K562 (cell line): ENCODE measurements at regions not wholly inside any gene's neighbourhood (a gene's known extent, or its start where the extent isn't known, plus 50 kb on each side); places are given as distances from the start of the nearest gene placed in this dataset.

Source experiments
- ATAC-seq: fragments of 200-7000 bp; cut with Tn5 transposase; 3 replicates; pipeline ENCODE4 v1.9.1; 2020; ENCODE audit warnings: moderate library complexity
- BruUV-seq: library from RNA; stranded (reverse); fragments of 400-500 nt; replicated peaks from 2 replicates; lab custom pipeline; 2021; lab: Mats Ljungman, UMichigan
- CTCF ChIA-PET: fragments of 300-600 bp; formaldehyde crosslinking; extraction: SDS; loops from one replicate; lab custom pipeline; 2021; ENCODE audit warnings: low intra/inter-chr PET ratio; lab: Yijun Ruan, JAX
- POLR2A ChIA-PET: fragments of 300-600, 350-650 bp; sonication (Branson Sonifier 250); formaldehyde crosslinking; extraction: SDS; loops from one replicate; lab custom pipeline; 2021; ENCODE audit warnings: antibody characterized with exemption, inconsistent platforms; lab: Yijun Ruan, JAX
- DNase-seq, 4 experiments: peaks; one replicate each; pipeline versions ENCODE4 v3.0.0 to v3.0.0-alpha.2; 2011 to 2018; ENCODE audit warnings: low spot score in 3 of 4, mixed read lengths in 3 of 4; ENCODE audit errors: extremely low read depth in 1 of 4
- FAIRE-seq: peaks from 2 replicates; lab custom pipeline; 2011; peaks lifted over from hg19 to GRCh38; lab: Jason Lieb, UNC
- H2AFZ ChIP-seq: 2 replicates; pipeline ENCODE4 v1.6.0; 2011; ENCODE audit warnings: low read depth, low read length, control low read depth, inconsistent platforms
- H3K27ac ChIP-seq: fragments of 200-600 bp; 3 replicates; pipeline ENCODE4 v1.8.0; 2011; ENCODE audit warnings: low read depth, mild to moderate bottlenecking, control low read depth, inconsistent platforms, low read length, moderate library complexity, mixed read lengths; ENCODE audit errors: extremely low read depth
- H3K27me3 ChIP-seq, 2 experiments: fragments of 300-600 bp in 1 of 2; 2 replicates in 1 of 2; 3 replicates in 1 of 2; pipeline versions ENCODE4 v1.6.0 to v1.8.0; 2011; ENCODE audit warnings: inconsistent platforms in 2 of 2, low read length in 2 of 2, mild to moderate bottlenecking in 1 of 2, mixed read lengths in 1 of 2, moderate library complexity in 1 of 2; ENCODE audit not compliant: control insufficient read depth in 2 of 2, insufficient read depth in 2 of 2
- H3K36me3 ChIP-seq: fragments of 300-600 bp; 3 replicates; pipeline ENCODE4 v1.8.0; 2011; ENCODE audit warnings: mild to moderate bottlenecking, low read length, inconsistent platforms; ENCODE audit not compliant: control insufficient read depth, insufficient read depth
- H3K4me1 ChIP-seq, 2 experiments: fragments of 200-600 bp in 1 of 2; replicated peaks in 1 of 2; 2 replicates in 1 of 2; 3 replicates in 1 of 2; pipeline versions ENCODE4 v1.5.1 to v1.8.0; 2011; ENCODE audit warnings: inconsistent platforms in 2 of 2, low read length in 2 of 2, mild to moderate bottlenecking in 1 of 2, mixed read lengths in 1 of 2, moderate library complexity in 1 of 2; ENCODE audit not compliant: control insufficient read depth in 2 of 2, insufficient read depth in 2 of 2
- H3K4me2 ChIP-seq: 2 replicates; pipeline ENCODE4 v1.6.1; 2011; ENCODE audit warnings: low read length, control low read depth, inconsistent platforms, mixed read lengths; ENCODE audit not compliant: insufficient read depth
- H3K4me3 ChIP-seq: fragments of 200-600 bp; sonication (generic), shearing (Covaris generic); 2 replicates; pipeline ENCODE4 v1.5.1; 2016; ENCODE audit warnings: control low read depth, inconsistent platforms
- H3K79me2 ChIP-seq: fragments of 200-600 bp; 3 replicates; pipeline ENCODE4 v1.8.0; 2011; ENCODE audit warnings: low read length, inconsistent platforms; ENCODE audit not compliant: control insufficient read depth, insufficient read depth
- H3K9ac ChIP-seq, 2 experiments: 2 replicates each; pipeline versions ENCODE4 v1.6.0 to v1.6.1; 2011; ENCODE audit warnings: low read depth in 2 of 2, low read length in 2 of 2, control low read depth in 1 of 2, inconsistent platforms in 1 of 2, mild to moderate bottlenecking in 1 of 2, mixed read lengths in 1 of 2; ENCODE audit not compliant: insufficient read depth in 1 of 2
- H3K9me1 ChIP-seq: one replicate; pipeline ENCODE4 v1.6.0; 2011; ENCODE audit warnings: inconsistent platforms, mild to moderate bottlenecking, low read length, moderate library complexity; ENCODE audit not compliant: control insufficient read depth, insufficient read depth
- H3K9me3 ChIP-seq: replicated peaks from 2 replicates; pipeline ENCODE4 v1.5.1; 2011; ENCODE audit warnings: low read depth, low read length, inconsistent platforms; ENCODE audit not compliant: control insufficient read depth, insufficient read depth
- H4K20me1 ChIP-seq: replicated peaks from 2 replicates; pipeline ENCODE4 v1.6.1; 2011; ENCODE audit warnings: low read length, inconsistent platforms, mixed read lengths; ENCODE audit not compliant: control insufficient read depth, insufficient read depth
- ARID1B ChIP-seq: fragments of 450-650 bp; IDR thresholded peaks from 2 replicates; pipeline ENCODE4 v1.6.1; 2016; ENCODE audit warnings: antibody characterized with exemption, mild to moderate bottlenecking, inconsistent platforms
- ELF1 ChIP-seq: fragments of 200-800 bp; sonication (Bioruptor generic); IDR thresholded peaks from 2 replicates; pipeline ENCODE4 v1.6.1; 2016; ENCODE audit warnings: missing genetic modification characterization, missing compliant biosample characterization
- FOXJ3 ChIP-seq: sonication (generic); formaldehyde crosslinking; IDR thresholded peaks from 2 replicates; pipeline ENCODE4 v1.4.0; 2020; ENCODE audit warnings: mild to moderate bottlenecking, missing genetic modification reagents
- NUFIP1 ChIP-seq: fragments of 450-650 bp; IDR thresholded peaks from 2 replicates; pipeline ENCODE4 v1.6.1; 2018; ENCODE audit not compliant: partially characterized antibody
- TCF15 ChIP-seq: fragments of 250-450 bp; sonication (Bioruptor Pico); IDR thresholded peaks from 2 replicates; pipeline ENCODE4 v1.8.0; 2022; ENCODE audit warnings: moderate library complexity, mild to moderate bottlenecking, inconsistent platforms
- TFAP4 ChIP-seq: sonication (generic); formaldehyde crosslinking; IDR thresholded peaks from 2 replicates; pipeline ENCODE4 v1.8.0; 2022; ENCODE audit warnings: missing genetic modification reagents, mild to moderate bottlenecking, moderate library complexity, borderline replicate concordance
- ZNF239 ChIP-seq: fragments of 250-450 bp; sonication (Bioruptor Pico); IDR thresholded peaks from 2 replicates; pipeline ENCODE4 v1.4.0; 2020; ENCODE audit warnings: mild to moderate bottlenecking
- ZNF436 ChIP-seq: fragments of 250-450, 450-650 bp; sonication (Bioruptor Pico); formaldehyde crosslinking; IDR thresholded peaks from 2 replicates; pipeline ENCODE4 v1.7.0; 2020; ENCODE audit warnings: mild to moderate bottlenecking
- ZNF445 ChIP-seq: fragments of 250-450 bp; sonication (Bioruptor Pico); IDR thresholded peaks from 2 replicates; pipeline ENCODE4 v1.4.0; 2020; ENCODE audit warnings: low read depth, mild to moderate bottlenecking, moderate library complexity
- WGBS: fragments of 100-300 bp; shearing (Covaris generic); methylation state at CpG from one replicate; pipeline ENCODE4 v1.1.6; 2016; ENCODE audit warnings: low coverage, mixed read lengths; ENCODE audit not compliant: insufficient coverage; ENCODE audit errors: missing lambda C conversion rate; 5-methylcytosine and 5-hydroxymethylcytosine counted together
- in situ Hi-C: fragments of 300-500 bp; cut with MboI; formaldehyde crosslinking; loops from 4 replicates; pipeline ENCODE4 v1.15.0; 2018; ENCODE audit warnings: inconsistent platforms, mixed read lengths
- intact Hi-C: fragments of 100-400 bp; cut with micrococcal nuclease; formaldehyde crosslinking; loops from 2 replicates; pipeline ENCODE4 v1.14.2; 2022
- TF ChIP-seq, protein P1 (sequence below): sonication (generic); formaldehyde crosslinking; IDR thresholded peaks from 2 replicates; pipeline ENCODE4 v1.8.0; 2022; ENCODE audit warnings: mild to moderate bottlenecking, missing genetic modification reagents
- TF ChIP-seq, protein P2 (sequence below): fragments of 250-450 bp; sonication (Bioruptor Pico); IDR thresholded peaks from 2 replicates; pipeline ENCODE4 v1.4.0; 2020
- TF ChIP-seq, protein P3 (sequence below): fragments of 250-450 bp; sonication (Bioruptor Pico); IDR thresholded peaks from 2 replicates; pipeline ENCODE4 v1.4.0; 2020; ENCODE audit warnings: mild to moderate bottlenecking, moderate library complexity

DNA sequence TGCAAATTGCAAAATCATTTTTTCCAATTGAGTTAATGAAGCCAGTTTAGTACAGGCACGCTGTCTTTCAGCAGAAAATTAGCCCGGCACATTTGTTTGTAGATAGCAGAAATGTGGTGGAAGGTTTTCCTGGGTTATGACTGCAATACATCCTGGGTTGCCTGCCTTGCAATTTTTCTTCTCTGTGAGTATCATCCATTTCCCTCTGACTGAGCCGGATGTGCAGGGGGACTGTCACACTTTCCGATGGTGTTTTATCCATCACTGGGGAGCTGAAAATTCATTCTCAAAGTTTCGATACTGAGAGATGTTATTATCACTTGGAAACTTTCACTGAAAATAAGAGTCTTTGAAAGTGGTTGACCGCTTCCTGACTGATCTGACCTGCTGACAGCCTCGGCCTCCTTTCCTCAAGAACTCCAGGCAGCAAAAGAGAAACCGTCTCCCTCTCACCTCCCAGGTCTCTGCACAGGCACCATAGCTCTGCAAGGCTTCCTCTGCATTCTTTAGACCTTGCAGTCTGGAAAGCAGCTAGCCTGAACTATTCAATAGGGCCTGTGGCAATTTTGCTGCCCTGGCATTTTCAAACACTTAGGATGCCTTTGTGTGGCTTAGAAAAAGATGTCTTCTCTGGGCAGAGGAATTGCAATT, 320.8 kb upstream of the NRP1 start:
- in situ Hi-C loops = no loop called here

More for the DNA sequence above, 320.8 kb upstream of the NRP1 start:
- TF ChIP-seq ARID1B (no peak), ZNF445 (CRISPR knock-in tag) (no peak), ZNF239 (no peak), ZNF436 (no peak), FOXJ3 (CRISPR knock-in tag) (no peak), TCF15 (CRISPR knock-in tag) (no peak), ELF1 (tag) (no peak), TFAP4 (CRISPR knock-in tag) (no peak), NUFIP1 (no peak)
- TF ChIP-seq, protein P1, sequence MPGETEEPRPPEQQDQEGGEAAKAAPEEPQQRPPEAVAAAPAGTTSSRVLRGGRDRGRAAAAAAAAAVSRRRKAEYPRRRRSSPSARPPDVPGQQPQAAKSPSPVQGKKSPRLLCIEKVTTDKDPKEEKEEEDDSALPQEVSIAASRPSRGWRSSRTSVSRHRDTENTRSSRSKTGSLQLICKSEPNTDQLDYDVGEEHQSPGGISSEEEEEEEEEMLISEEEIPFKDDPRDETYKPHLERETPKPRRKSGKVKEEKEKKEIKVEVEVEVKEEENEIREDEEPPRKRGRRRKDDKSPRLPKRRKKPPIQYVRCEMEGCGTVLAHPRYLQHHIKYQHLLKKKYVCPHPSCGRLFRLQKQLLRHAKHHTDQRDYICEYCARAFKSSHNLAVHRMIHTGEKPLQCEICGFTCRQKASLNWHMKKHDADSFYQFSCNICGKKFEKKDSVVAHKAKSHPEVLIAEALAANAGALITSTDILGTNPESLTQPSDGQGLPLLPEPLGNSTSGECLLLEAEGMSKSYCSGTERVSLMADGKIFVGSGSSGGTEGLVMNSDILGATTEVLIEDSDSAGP (CRISPR knock-in tag) = no peak
- TF ChIP-seq, protein P2, sequence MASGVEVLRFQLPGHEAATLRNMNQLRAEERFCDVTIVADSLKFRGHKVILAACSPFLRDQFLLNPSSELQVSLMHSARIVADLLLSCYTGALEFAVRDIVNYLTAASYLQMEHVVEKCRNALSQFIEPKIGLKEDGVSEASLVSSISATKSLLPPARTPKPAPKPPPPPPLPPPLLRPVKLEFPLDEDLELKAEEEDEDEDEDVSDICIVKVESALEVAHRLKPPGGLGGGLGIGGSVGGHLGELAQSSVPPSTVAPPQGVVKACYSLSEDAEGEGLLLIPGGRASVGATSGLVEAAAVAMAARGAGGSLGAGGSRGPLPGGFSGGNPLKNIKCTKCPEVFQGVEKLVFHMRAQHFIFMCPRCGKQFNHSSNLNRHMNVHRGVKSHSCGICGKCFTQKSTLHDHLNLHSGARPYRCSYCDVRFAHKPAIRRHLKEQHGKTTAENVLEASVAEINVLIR (CRISPR knock-in tag) = no peak
- TF ChIP-seq, protein P3, sequence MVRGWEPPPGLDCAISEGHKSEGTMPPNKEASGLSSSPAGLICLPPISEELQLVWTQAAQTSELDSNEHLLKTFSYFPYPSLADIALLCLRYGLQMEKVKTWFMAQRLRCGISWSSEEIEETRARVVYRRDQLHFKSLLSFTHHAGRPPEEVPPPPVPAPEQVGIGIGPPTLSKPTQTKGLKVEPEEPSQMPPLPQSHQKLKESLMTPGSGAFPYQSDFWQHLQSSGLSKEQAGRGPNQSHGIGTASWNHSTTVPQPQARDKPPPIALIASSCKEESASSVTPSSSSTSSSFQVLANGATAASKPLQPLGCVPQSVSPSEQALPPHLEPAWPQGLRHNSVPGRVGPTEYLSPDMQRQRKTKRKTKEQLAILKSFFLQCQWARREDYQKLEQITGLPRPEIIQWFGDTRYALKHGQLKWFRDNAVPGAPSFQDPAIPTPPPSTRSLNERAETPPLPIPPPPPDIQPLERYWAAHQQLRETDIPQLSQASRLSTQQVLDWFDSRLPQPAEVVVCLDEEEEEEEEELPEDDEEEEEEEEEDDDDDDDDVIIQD (CRISPR knock-in tag) = no peak
- WGBS = 0% methylated on average over 8 of the region's 8 CpGs
- DNase-seq = no peak
- Histone ChIP-seq H3K27me3 (no peaks in the 10 kb centered on the region), H3K27ac (no peak overlapping the region), H3K79me2 (no peaks in the 10 kb centered on the region), H3K36me3 (no peaks in the 10 kb centered on the region), H3K9me3 (no peaks in the 10 kb centered on the region), H3K4me1 (no peaks in the 10 kb centered on the region), H2AFZ (no peak overlapping the region), H3K4me2 (no peak overlapping the region), H3K9ac (no peak overlapping the region), H3K9me1 (no peaks in the 10 kb centered on the region), H4K20me1 (no peaks in the 10 kb centered on the region), H3K4me3 (no peak overlapping the region)
- ChIA-PET POLR2A (no interaction called here), CTCF (no interaction called here)
- no peak for FAIRE-seq
- no peak for ATAC-seq
- BruUV-seq = no TSS peak
- intact Hi-C loops = no loop called here
